Gastroesophageal sphincter (tissue), 3 donors: ENCODE measurements at regions not wholly inside any gene's neighbourhood (a gene's known extent, or its start where the extent isn't known, plus 50 kb on each side); places are given as distances from the start of the nearest gene placed in this dataset.

Experiments used
- EP300 ChIP-seq: sonication (generic); formaldehyde crosslinking; IDR thresholded peaks from one replicate; pipeline ENCODE4 v1.6.1; 2017; ENCODE audit warnings: antibody characterized with exemption, mild to moderate bottlenecking
- POLR2A ChIP-seq, 2 donors: fragments of 450-650 bp; IDR thresholded peaks; one replicate each; pipeline ENCODE4 v1.6.1; 2017; ENCODE audit warnings: antibody characterized with exemption in 2 of 2, mild to moderate bottlenecking in 2 of 2, moderate library complexity in 1 of 2
- POLR2AphosphoS5 ChIP-seq: sonication (generic); formaldehyde crosslinking; IDR thresholded peaks from one replicate; pipeline ENCODE4 v1.6.1; 2017; ENCODE audit warnings: antibody characterized with exemption
- TF ChIP-seq, protein P1 (sequence below), 4 experiments: fragments of 200-600 bp in 2 of 4; fragments of 450-650 bp in 2 of 4; sonication (generic) in 1 of 4; IDR thresholded peaks; one replicate each; pipeline ENCODE4 v1.5.1; 2017 to 2019; ENCODE audit warnings: antibody characterized with exemption in 4 of 4, mild to moderate bottlenecking in 2 of 4, moderate library complexity in 2 of 4

- TF ChIP-seq, protein P1, sequence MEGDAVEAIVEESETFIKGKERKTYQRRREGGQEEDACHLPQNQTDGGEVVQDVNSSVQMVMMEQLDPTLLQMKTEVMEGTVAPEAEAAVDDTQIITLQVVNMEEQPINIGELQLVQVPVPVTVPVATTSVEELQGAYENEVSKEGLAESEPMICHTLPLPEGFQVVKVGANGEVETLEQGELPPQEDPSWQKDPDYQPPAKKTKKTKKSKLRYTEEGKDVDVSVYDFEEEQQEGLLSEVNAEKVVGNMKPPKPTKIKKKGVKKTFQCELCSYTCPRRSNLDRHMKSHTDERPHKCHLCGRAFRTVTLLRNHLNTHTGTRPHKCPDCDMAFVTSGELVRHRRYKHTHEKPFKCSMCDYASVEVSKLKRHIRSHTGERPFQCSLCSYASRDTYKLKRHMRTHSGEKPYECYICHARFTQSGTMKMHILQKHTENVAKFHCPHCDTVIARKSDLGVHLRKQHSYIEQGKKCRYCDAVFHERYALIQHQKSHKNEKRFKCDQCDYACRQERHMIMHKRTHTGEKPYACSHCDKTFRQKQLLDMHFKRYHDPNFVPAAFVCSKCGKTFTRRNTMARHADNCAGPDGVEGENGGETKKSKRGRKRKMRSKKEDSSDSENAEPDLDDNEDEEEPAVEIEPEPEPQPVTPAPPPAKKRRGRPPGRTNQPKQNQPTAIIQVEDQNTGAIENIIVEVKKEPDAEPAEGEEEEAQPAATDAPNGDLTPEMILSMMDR (IDR thresholded peaks at IDR 0.05): no peak
- no peak for TF ChIP-seq POLR2A (IDR thresholded peaks at IDR 0.05)
- no peak for TF ChIP-seq EP300
- TF ChIP-seq POLR2AphosphoS5: no peak
These were observed 612.1 kb upstream of the SALL1 start for GRCh38 chr16:51763072-51763661.
